Endothelial cell (in vitro differentiated cells): ENCODE measurements at regions not wholly inside any gene's neighbourhood (a gene's known extent, or its start where the extent isn't known, plus 50 kb on each side); places are given as distances from the start of the nearest gene placed in this dataset.

Source experiments
- DNase-seq: peaks from one replicate; pipeline ENCODE4 v3.0.0; 2021; ENCODE audit warnings: low spot score
- H3K27ac Mint-ChIP-seq: one replicate; pipeline ENCODE4 v1.8.0; 2021; ENCODE audit warnings: mixed read lengths, inconsistent platforms; ENCODE audit not compliant: unreplicated experiment
- H3K27me3 Mint-ChIP-seq: one replicate; pipeline ENCODE4 v1.8.0; 2021; ENCODE audit warnings: mild to moderate bottlenecking, moderate library complexity, mixed read lengths, inconsistent platforms; ENCODE audit not compliant: unreplicated experiment
- H3K36me3 Mint-ChIP-seq: one replicate; pipeline ENCODE4 v1.8.0; 2021; ENCODE audit warnings: mild to moderate bottlenecking, low read depth, mixed read lengths, inconsistent platforms; ENCODE audit not compliant: unreplicated experiment
- H3K4me1 Mint-ChIP-seq: one replicate; pipeline ENCODE4 v1.8.0; 2021; ENCODE audit warnings: mild to moderate bottlenecking, mixed read lengths, inconsistent platforms; ENCODE audit not compliant: unreplicated experiment
- H3K4me3 Mint-ChIP-seq: one replicate; pipeline ENCODE4 v1.8.0; 2021; ENCODE audit warnings: mild to moderate bottlenecking, mixed read lengths, inconsistent platforms; ENCODE audit not compliant: unreplicated experiment
- H3K9me3 Mint-ChIP-seq: one replicate; pipeline ENCODE4 v1.8.0; 2021; ENCODE audit warnings: mixed read lengths, inconsistent platforms; ENCODE audit not compliant: unreplicated experiment
- TF ChIP-seq, protein P1 (sequence below): fragments of 200-600 bp; sonication (generic); IDR thresholded peaks from one replicate; pipeline ENCODE4 v1.5.0; 2021; ENCODE audit warnings: antibody characterized with exemption; ENCODE audit not compliant: unreplicated experiment

DNA sequence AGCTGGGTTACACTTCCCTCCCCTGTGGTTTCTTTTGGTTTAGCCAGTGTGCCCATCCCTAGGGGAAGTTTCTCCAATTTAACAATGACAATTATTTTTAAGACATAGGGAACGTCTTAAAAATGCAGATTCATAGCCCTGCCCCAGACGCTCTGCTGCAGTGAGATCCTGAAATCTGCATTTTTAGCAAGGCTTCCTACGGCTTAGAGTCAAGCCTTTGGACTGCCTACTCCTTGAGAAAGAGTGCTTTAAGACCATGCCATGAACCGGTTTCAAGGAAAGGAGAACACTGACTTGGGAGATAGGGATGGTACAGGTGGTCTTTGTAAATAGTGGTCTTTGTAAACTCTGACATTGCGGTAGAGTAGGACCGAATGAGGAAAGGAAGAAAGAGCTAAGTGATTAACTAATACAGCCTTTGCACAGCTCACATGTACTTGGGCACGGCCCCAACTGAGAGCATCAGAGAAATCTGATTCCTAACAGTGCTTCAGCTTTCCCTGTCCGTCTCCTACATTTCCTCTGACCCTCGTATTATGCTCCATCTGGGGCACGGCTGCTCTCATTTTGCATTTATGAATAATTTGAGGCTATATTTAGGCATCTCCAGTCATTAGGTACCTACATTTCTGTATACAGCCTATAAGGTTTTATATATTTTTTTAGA, 217.6 kb upstream of the TANK start:
- Mint-ChIP-seq H3K4me3 (no peak overlapping the region), H3K36me3 (no peaks in the 10 kb centered on the region), H3K27me3 (no peaks in the 10 kb centered on the region)

DNA sequence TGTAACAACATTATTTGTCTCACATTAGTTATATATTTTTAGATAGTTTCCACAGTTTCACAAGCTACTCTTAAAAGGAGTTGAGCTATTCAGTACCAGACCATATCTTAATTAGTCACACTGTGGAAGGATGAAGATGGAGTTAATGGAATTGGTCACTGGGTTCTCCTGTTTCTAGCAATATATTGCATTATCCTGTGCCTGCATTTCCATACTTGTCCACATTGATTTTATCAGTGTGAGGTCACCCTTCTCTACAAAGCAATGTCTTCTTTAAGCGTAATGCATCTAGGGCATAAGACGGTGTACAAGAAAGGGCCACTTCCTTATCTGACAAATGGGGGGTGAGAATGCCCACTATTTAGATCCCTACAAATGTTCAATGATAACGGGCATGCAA, 216.8 kb upstream of the TANK start:
- H3K36me3 Mint-ChIP-seq = no peaks in the 10 kb centered on the region
- no peaks in the 10 kb centered on the region for H3K9me3 Mint-ChIP-seq
- no peaks in the 10 kb centered on the region for H3K27me3 Mint-ChIP-seq
- no peak overlapping the region for H3K4me3 Mint-ChIP-seq
- TF ChIP-seq, protein P1, sequence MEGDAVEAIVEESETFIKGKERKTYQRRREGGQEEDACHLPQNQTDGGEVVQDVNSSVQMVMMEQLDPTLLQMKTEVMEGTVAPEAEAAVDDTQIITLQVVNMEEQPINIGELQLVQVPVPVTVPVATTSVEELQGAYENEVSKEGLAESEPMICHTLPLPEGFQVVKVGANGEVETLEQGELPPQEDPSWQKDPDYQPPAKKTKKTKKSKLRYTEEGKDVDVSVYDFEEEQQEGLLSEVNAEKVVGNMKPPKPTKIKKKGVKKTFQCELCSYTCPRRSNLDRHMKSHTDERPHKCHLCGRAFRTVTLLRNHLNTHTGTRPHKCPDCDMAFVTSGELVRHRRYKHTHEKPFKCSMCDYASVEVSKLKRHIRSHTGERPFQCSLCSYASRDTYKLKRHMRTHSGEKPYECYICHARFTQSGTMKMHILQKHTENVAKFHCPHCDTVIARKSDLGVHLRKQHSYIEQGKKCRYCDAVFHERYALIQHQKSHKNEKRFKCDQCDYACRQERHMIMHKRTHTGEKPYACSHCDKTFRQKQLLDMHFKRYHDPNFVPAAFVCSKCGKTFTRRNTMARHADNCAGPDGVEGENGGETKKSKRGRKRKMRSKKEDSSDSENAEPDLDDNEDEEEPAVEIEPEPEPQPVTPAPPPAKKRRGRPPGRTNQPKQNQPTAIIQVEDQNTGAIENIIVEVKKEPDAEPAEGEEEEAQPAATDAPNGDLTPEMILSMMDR = no peak
- no peaks in the 10 kb centered on the region for H3K4me1 Mint-ChIP-seq
- DNase-seq = no peak
- no peak overlapping the region for H3K27ac Mint-ChIP-seq

More for the DNA sequence above, 217.6 kb upstream of the TANK start:
- Mint-ChIP-seq H3K4me1 (no peaks in the 10 kb centered on the region), H3K27ac (no peak overlapping the region), H3K9me3 (no peaks in the 10 kb centered on the region)
- TF ChIP-seq, protein P1 = no peak
- DNase-seq = no peak

DNA sequence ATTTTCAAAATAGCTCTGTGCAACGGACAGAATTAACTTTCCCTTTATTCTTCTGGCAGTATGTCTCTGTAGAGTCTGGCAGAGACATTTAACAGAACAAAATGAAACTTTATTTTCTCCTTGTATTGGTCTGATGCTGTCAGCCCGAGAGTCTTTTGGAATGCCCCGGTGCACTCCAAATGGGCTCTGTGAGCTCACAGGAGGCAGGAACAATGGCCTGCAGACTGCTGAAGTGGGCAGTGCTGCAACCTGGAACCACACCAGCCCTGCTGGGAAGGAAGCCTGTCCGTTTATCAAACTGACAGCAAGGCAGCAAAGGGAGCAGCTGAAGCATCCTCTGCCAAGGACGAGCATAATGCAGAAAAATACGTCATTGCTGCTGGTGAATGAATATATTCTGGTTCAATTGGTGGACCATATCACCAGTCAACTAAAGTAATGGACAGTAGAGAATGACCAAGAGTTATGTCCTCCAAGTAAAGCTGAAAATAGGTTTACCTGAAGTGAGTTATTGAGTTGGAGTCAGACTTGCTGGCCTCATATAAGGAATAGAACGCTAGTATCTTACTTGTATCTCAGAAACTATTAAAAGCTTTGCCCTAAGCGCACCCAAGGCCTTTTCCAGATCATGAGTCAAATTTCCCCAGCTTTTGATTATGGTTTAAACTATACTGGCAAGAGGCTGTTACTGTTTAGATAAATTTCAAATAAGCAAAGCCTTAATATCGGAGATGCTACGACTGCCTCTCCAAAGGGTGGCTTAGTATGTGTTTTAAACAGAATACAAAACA, 207.6 kb upstream of the TANK start:
- H3K9me3 Mint-ChIP-seq = no peaks in the 10 kb centered on the region
- H3K4me1 Mint-ChIP-seq = peaks cover 6% of the 10 kb centered on the region
- no peaks in the 10 kb centered on the region for H3K36me3 Mint-ChIP-seq
- TF ChIP-seq, protein P1 = no peak
- no peaks in the 10 kb centered on the region for H3K27me3 Mint-ChIP-seq
- no peak overlapping the region for H3K27ac Mint-ChIP-seq
- H3K4me3 Mint-ChIP-seq = no peak overlapping the region
- DNase-seq = no peak

DNA sequence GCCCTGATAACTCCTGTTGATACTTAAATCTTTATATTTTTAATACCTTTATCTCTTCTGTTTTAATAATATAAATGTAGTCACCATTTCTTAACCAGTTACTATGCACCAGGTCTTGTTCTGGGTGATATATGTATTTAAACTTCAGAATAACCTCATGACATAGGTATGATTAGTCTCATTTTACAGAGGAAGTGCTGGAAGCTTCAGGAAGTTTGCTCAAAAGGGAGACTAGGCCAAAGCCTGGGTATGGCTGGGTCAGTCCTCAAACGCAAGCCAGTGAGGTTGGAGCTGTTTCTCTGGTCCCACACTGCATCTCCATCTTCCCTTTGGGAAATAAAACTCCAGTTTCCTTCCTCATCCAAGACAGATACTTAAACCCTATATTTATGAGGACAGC, 204.7 kb upstream of the TANK start:
- Mint-ChIP-seq H3K9me3 (no peaks in the 10 kb centered on the region), H3K27ac (no peak overlapping the region), H3K4me1 (peaks cover 6% of the 10 kb centered on the region), H3K36me3 (no peaks in the 10 kb centered on the region), H3K27me3 (no peaks in the 10 kb centered on the region), H3K4me3 (no peak overlapping the region)
- TF ChIP-seq, protein P1 = no peak
- no peak for DNase-seq

DNA sequence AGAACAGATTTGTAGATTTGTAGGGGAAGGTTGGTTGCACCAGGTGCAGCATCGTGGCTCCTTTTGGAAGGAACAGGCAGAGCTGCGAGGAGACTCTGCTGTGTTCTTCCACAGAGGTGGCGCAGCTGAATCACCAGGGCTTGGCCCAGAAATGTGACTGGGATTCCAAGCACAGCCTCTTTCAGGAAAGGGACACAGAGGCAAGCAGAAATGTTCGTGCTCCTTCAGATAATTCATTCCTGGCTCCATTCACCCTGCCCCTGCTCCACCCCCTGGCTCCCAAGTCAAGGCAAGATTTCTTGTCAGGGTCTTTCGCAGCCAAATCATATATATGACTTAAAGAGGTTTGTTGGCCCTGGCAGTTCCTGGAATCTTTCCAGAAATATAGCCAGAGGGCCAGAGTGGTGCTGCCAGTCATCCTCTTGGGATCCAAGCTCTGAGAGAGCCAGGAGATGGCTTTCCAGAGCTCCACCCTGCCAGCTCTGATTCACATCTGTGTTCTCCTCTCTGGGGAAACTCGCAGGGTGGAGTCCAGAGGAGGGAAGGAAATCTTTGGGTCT, 203.9 kb upstream of the TANK start:
- H3K27ac Mint-ChIP-seq = no peak overlapping the region
- no peaks in the 10 kb centered on the region for H3K9me3 Mint-ChIP-seq
- no peaks in the 10 kb centered on the region for H3K36me3 Mint-ChIP-seq
- TF ChIP-seq, protein P1 = no peak
- H3K4me1 Mint-ChIP-seq = peaks cover 6% of the 10 kb centered on the region
- DNase-seq = no peak
- H3K27me3 Mint-ChIP-seq = no peaks in the 10 kb centered on the region
- no peak overlapping the region for H3K4me3 Mint-ChIP-seq
